ENCODE measurements at regions not wholly inside any gene's neighbourhood (a gene's known extent, or its start where the extent isn't known, plus 50 kb on each side); places are given as distances from the start of the nearest gene placed in this dataset.
A peak's percentile ranks its signal among the peaks of the same experiment; 100 is the strongest.

- H3K27me3 Mint-ChIP-seq, result peaks cover 8% of the 10 kb centered on the region
- peaks cover 4 to 7% of the 10 kb centered on the region in 2 donors for H3K9me3 Mint-ChIP-seq
- H3K4me1 Mint-ChIP-seq, result peaks cover 3% of the 10 kb centered on the region
- ATAC-seq (no peak), DNase-seq (no peak)
- H3K27ac Mint-ChIP-seq, result no peak overlapping the region
- no peak overlapping the region for H3K4me3 Mint-ChIP-seq
Observed at GRCh38 chr20:22411627-22412450, 172.5 kb downstream of the FOXA2 start.

DNA sequence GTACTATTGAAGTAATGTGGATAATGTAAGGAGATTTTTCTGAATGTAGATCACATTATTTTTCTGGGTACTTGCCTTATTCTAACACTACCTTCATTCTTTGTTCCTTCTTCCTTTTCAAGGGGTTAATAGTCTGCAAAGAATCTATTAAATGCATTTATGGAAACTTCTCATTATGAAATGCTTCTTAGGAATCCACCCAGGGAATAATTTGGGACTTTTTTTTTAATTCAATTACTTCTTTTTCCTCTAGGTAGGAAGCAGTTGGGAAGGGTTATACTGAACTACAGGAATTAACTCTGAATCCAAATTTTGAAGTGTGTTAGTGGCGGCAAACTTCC, 173.1 kb downstream of the FOXA2 start:
- Mint-ChIP-seq H3K27ac (no peak overlapping the region), H3K27me3 (peaks cover 8% of the 10 kb centered on the region), H3K9me3 (peaks cover 4 to 7% of the 10 kb centered on the region in 2 donors), H3K4me3 (no peak overlapping the region), H3K4me1 (peaks cover 8% of the 10 kb centered on the region)
- ATAC-seq, result no peak
- no peak for DNase-seq

- ATAC-seq, result no peak
Observed at GRCh38 chr20:22410556-22411130, 173.7 kb downstream of the FOXA2 start.

GRCh38 chr20:22408521-22409402, 175.6 kb downstream of the FOXA2 start:
- no peak overlapping the region for H3K4me3 Mint-ChIP-seq
- DNase-seq (no peak), ATAC-seq (no peak)
- H3K27me3 Mint-ChIP-seq, result peaks cover 10% of the 10 kb centered on the region
- H3K4me1 Mint-ChIP-seq, result peaks cover 16% of the 10 kb centered on the region
- H3K27ac Mint-ChIP-seq, result no peak overlapping the region
- peaks cover 4 to 7% of the 10 kb centered on the region in 2 donors for H3K9me3 Mint-ChIP-seq

More at GRCh38 chr20:22410556-22411130, 173.7 kb downstream of the FOXA2 start:
- DNase-seq, result no peak
- Mint-ChIP-seq H3K4me1 (peaks cover 8% of the 10 kb centered on the region), H3K9me3 (peaks cover 4 to 7% of the 10 kb centered on the region in 2 donors), H3K4me3 (no peak overlapping the region), H3K27ac (peak overlapping the region in 1 of 2 donors; percentile 12), H3K27me3 (peaks cover 8% of the 10 kb centered on the region)

GRCh38 chr20:22407237-22408193, 176.9 kb downstream of the FOXA2 start:
- DNase-seq (no peak), ATAC-seq (no peak)
- H3K4me1 Mint-ChIP-seq, result peaks cover 23% of the 10 kb centered on the region
- no peak overlapping the region for H3K4me3 Mint-ChIP-seq
- H3K9me3 Mint-ChIP-seq, result no peaks in the 10 kb centered on the region
- peaks cover 15% of the 10 kb centered on the region for H3K27me3 Mint-ChIP-seq
- H3K27ac Mint-ChIP-seq, result peak overlapping the region in 1 of 2 donors; percentile 53

DNA sequence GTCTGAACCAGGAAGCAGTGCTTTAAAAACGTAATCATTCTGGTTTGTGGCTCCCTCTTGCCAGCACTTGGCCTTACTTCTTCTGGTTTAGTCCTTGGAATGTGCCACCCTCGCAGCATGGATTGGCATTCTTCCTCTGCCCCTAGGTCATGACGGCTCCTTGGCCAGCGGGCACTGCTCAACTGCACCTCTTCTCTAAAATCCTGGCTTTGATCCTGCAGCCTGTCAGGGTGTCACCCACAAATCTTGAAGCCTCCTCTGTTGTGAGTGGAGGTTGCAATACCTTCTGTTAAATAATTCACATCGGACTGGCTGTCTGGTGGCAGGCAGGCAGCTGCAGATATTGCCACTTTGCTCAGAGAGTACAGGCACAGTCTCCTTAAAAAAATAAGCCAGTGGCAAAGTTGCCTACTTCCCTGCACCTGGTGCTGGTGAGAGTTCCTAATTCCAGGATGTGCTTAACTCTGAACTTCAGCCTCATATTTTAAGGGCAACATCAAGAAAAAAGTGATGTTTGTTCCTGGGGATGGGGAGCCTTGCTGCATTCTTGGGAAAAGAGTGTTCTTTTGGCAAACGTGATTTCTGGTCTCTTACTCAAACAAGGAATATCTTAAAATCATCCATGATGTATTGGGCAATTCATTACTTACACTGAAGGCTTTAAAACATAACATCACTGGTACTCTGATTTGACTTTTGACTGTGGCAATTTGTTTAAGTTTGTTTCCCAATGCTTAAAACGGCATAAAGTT, 179.8 kb downstream of the FOXA2 start:
- ATAC-seq (no peak), DNase-seq (no peak)
- peaks cover 18% of the 10 kb centered on the region for H3K27me3 Mint-ChIP-seq
- peaks cover 23% of the 10 kb centered on the region for H3K4me1 Mint-ChIP-seq
- no peak overlapping the region for H3K27ac Mint-ChIP-seq
- no peaks in the 10 kb centered on the region for H3K9me3 Mint-ChIP-seq
- H3K4me3 Mint-ChIP-seq, result no peak overlapping the region

GRCh38 chr20:22403632-22404361, 180.6 kb downstream of the FOXA2 start:
- Mint-ChIP-seq H3K4me3 (peak overlapping the region; percentile 64 to 70), H3K9me3 (no peaks in the 10 kb centered on the region), H3K27ac (peak overlapping the region in 1 of 2 donors; percentile 80), H3K27me3 (peaks cover 18% of the 10 kb centered on the region), H3K4me1 (peaks cover 23% of the 10 kb centered on the region)
- no peak for DNase-seq
- ATAC-seq, result no peak

- H3K9me3 Mint-ChIP-seq, result no peaks in the 10 kb centered on the region
- DNase-seq, result no peak
- peaks cover 23% of the 10 kb centered on the region for H3K4me1 Mint-ChIP-seq
- peak overlapping the region in 1 of 2 donors; percentile 15 for H3K27ac Mint-ChIP-seq
- H3K27me3 Mint-ChIP-seq, result peaks cover 18% of the 10 kb centered on the region
- no peak for ATAC-seq
- peak overlapping the region; percentile 64 to 70 for H3K4me3 Mint-ChIP-seq
Observed at GRCh38 chr20:22403022-22403631, 181.2 kb downstream of the FOXA2 start.

GRCh38 chr20:22402550-22402949, 181.8 kb downstream of the FOXA2 start:
- no peaks in the 10 kb centered on the region for H3K9me3 Mint-ChIP-seq
- H3K4me3 Mint-ChIP-seq, result no peak overlapping the region
- H3K27ac Mint-ChIP-seq, result peak overlapping the region in 1 of 2 donors; percentile 47
- peaks cover 23% of the 10 kb centered on the region for H3K4me1 Mint-ChIP-seq
- ATAC-seq, result no peak
- peaks cover 18% of the 10 kb centered on the region for H3K27me3 Mint-ChIP-seq
- no peak for DNase-seq

DNA sequence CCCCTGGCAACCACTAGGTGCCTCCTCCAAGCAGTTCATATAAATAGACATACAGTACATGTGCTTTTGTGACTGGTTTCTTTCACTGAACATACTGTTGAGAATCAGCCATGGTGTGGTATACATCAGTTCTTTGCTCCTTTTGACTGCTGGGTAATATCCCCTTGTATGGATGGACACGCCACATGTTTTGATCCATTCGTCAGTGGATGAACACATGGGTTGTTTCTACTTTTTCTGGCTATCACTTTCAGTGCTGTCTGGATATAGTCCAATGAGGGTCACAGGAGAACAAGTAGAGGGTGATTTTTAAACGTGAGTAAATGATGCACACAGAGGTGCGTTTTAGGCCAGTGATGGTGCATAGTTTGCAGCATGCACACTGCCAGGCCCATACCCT, 183.9 kb downstream of the FOXA2 start:
- no peak overlapping the region for H3K27ac Mint-ChIP-seq
- peaks cover 18% of the 10 kb centered on the region for H3K27me3 Mint-ChIP-seq
- no peak for DNase-seq
- H3K4me1 Mint-ChIP-seq, result peaks cover 15% of the 10 kb centered on the region
- H3K4me3 Mint-ChIP-seq, result no peak overlapping the region
- no peaks in the 10 kb centered on the region for H3K9me3 Mint-ChIP-seq
- ATAC-seq, result no peak

DNA sequence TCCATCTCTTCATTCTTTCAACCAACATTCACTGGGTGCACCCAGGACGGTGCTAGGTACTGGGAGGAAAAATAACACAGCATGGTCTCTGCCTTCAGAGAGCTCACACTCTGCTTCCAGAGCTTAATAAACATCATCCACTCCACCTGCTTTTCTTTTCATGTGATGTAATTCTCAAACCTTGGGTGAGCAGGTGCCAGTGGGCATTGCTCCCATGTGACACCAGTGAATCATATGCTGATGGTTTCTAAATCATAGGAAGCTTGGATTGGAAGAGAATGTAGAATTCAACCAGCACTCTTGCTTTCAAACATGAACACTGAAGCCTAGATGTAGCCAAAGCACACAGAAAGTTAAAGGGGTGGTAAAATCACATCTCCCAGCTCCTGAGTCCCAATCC, 189.8 kb downstream of the FOXA2 start:
- Mint-ChIP-seq H3K4me1 (no peaks in the 10 kb centered on the region), H3K27me3 (no peaks in the 10 kb centered on the region), H3K9me3 (no peaks in the 10 kb centered on the region), H3K4me3 (no peak overlapping the region), H3K27ac (no peak overlapping the region)
- DNase-seq (no peak), ATAC-seq (no peak)

DNA sequence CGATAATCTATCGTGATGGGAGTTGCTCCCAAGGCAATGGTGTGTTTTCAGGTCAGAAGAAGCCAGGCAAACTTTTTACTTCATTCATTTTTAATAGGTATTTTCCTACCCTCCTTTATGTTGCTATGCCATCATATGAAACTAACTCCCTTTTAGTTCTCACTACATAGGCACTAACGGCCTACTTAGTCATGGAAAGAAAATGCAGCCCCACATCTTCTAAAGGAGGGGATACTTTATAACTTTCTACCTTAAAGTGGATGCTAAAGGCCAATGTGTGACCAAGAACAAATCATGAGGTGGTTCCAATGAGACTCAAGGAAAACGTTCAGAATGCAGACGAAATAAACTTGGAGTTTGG, 193.8 kb downstream of the FOXA2 start:
- no peaks in the 10 kb centered on the region for H3K9me3 Mint-ChIP-seq
- no peaks in the 10 kb centered on the region for H3K27me3 Mint-ChIP-seq
- no peak for ATAC-seq
- no peaks in the 10 kb centered on the region for H3K4me1 Mint-ChIP-seq
- H3K27ac Mint-ChIP-seq, result no peak overlapping the region
- DNase-seq, result no peak
- H3K4me3 Mint-ChIP-seq, result no peak overlapping the region

GRCh38 chr20:22389836-22390542, 194.4 kb downstream of the FOXA2 start:
- H3K4me3 Mint-ChIP-seq, result no peak overlapping the region
- no peak overlapping the region for H3K27ac Mint-ChIP-seq
- no peaks in the 10 kb centered on the region for H3K27me3 Mint-ChIP-seq
- DNase-seq (no peak), ATAC-seq (no peak)
- no peaks in the 10 kb centered on the region for H3K4me1 Mint-ChIP-seq
- no peaks in the 10 kb centered on the region for H3K9me3 Mint-ChIP-seq
